B cell (primary cell): ENCODE measurements at regions not wholly inside any gene's neighbourhood (a gene's known extent, or its start where the extent isn't known, plus 50 kb on each side); places are given as distances from the start of the nearest gene placed in this dataset.
"Not testable (repeated sequence)": the region's sequence is repeated elsewhere in the genome, so short reads cannot be mapped to it uniquely, and the experiment has no call there.

Experiments used
- ATAC-seq: fragments of 200-7000 bp; cut with Tn5 transposase; one replicate; pipeline ENCODE4 v1.10.0; 2021; ENCODE audit warnings: low read depth, mild to moderate bottlenecking, moderate number of reproducible peaks, moderate library complexity
- CTCF ChIA-PET: fragments of 350-600 bp; sonication (Branson Sonifier 250); formaldehyde crosslinking; loops from one replicate; lab custom pipeline; 2021; ENCODE audit warnings: antibody characterized with exemption, inconsistent platforms; lab: Charles Lee
- POLR2A ChIA-PET: fragments of 350-600 bp; sonication (Branson Sonifier 250); formaldehyde crosslinking; loops from one replicate; lab custom pipeline; 2021; ENCODE audit warnings: antibody characterized with exemption; lab: Charles Lee
- DNase-seq: peaks from one replicate; pipeline ENCODE4 v3.0.0; 2013
- H2AFZ ChIP-seq: 2 replicates; pipeline ENCODE4 v1.6.1; 2012; ENCODE audit warnings: mild to moderate bottlenecking, low read depth, low read length; ENCODE audit not compliant: insufficient read depth, poor library complexity, severe bottlenecking
- H3K27ac ChIP-seq, 2 donors: 1 replicate in 1 of 2; 2 replicates in 1 of 2; pipeline ENCODE4 v1.5.1; 2012 to 2013; ENCODE audit warnings: low read length in 2 of 2, mild to moderate bottlenecking in 2 of 2, moderate library complexity in 1 of 2
- H3K27me3 ChIP-seq, 4 experiments: fragments of 200-600 bp in 1 of 4; sonication (generic) in 1 of 4; replicated peaks in 1 of 4; 1 replicate in 2 of 4; 2 replicates in 2 of 4; pipeline versions ENCODE4 v1.6.1 to v1.7.0; 2013 to 2016; ENCODE audit warnings: low read length in 3 of 4, mild to moderate bottlenecking in 2 of 4, mixed read lengths in 1 of 4, moderate library complexity in 1 of 4; ENCODE audit not compliant: insufficient read depth in 4 of 4, control insufficient read depth in 3 of 4; ENCODE audit errors: control extremely low read depth in 1 of 4
- H3K36me3 ChIP-seq, 2 experiments: replicated peaks in 1 of 2; 1 replicate in 1 of 2; 2 replicates in 1 of 2; pipeline versions ENCODE4 v1.6.1 to v1.7.1; 2013; ENCODE audit warnings: low read length in 1 of 2; ENCODE audit not compliant: insufficient read depth in 2 of 2, control insufficient read depth in 1 of 2; ENCODE audit errors: control extremely low read depth in 1 of 2, extremely low read depth in 1 of 2
- H3K4me1 ChIP-seq, 2 donors: fragments of 200-600 bp in 1 of 2; sonication (generic) in 1 of 2; 1 replicate in 1 of 2; 2 replicates in 1 of 2; pipeline versions ENCODE4 v1.5.1 to v1.6.1; 2013 to 2017; ENCODE audit warnings: low read length in 2 of 2; ENCODE audit not compliant: control insufficient read depth in 2 of 2, insufficient read depth in 2 of 2
- H3K4me2 ChIP-seq: replicated peaks from 2 replicates; pipeline ENCODE3; 2012; ENCODE audit warnings: mild to moderate bottlenecking, low read depth, low read length; ENCODE audit not compliant: poor library complexity, severe bottlenecking
- H3K4me3 ChIP-seq, 5 experiments: fragments of 200-600 bp in 1 of 5; sonication (generic) in 1 of 5; 1 replicate in 3 of 5; 2 replicates in 2 of 5; pipeline versions ENCODE4 v1.5.1 to v1.7.0; 2011 to 2016; ENCODE audit warnings: low read length in 4 of 5, mild to moderate bottlenecking in 4 of 5, low read depth in 2 of 5, control low read depth in 1 of 5, moderate library complexity in 1 of 5; ENCODE audit not compliant: insufficient read depth in 1 of 5; ENCODE audit errors: control extremely low read depth in 1 of 5, extremely low read depth in 1 of 5
- H3K79me2 ChIP-seq: fragments of 200-600 bp; sonication (generic); one replicate; pipeline ENCODE4 v1.6.0; 2016; ENCODE audit warnings: low read length; ENCODE audit not compliant: control insufficient read depth, insufficient read depth
- H3K9ac ChIP-seq: fragments of 200-600 bp; sonication (generic); 2 replicates; pipeline ENCODE4 v1.6.1; 2017; ENCODE audit warnings: mild to moderate bottlenecking, low read length, moderate library complexity
- H3K9me3 ChIP-seq, 3 donors: one replicate each; pipeline versions ENCODE4 v1.6.1 to v1.7.1; 2013; ENCODE audit warnings: low read length in 2 of 3; ENCODE audit not compliant: control insufficient read depth in 2 of 3, insufficient read depth in 1 of 3; ENCODE audit errors: control extremely low read depth in 1 of 3
- H4K20me1 ChIP-seq: 2 replicates; pipeline ENCODE4 v1.6.0; 2012; ENCODE audit warnings: mild to moderate bottlenecking, low read length; ENCODE audit not compliant: insufficient read depth, control insufficient read depth, poor library complexity, severe bottlenecking
- H3K27ac Mint-ChIP-seq: one replicate; pipeline ENCODE4 v1.8.0; 2021; ENCODE audit warnings: mixed read lengths
- H3K27me3 Mint-ChIP-seq: one replicate; pipeline ENCODE4 v1.8.0; 2021; ENCODE audit warnings: mixed read lengths
- H3K4me1 Mint-ChIP-seq: one replicate; pipeline ENCODE4 v1.8.0; 2021; ENCODE audit warnings: mixed read lengths
- H3K4me3 Mint-ChIP-seq: one replicate; pipeline ENCODE4 v1.8.0; 2021; ENCODE audit warnings: mixed read lengths
- H3K9me3 Mint-ChIP-seq: one replicate; pipeline ENCODE4 v1.8.0; 2022; ENCODE audit warnings: mixed read lengths; ENCODE audit not compliant: insufficient read depth
- EZH2 ChIP-seq: IDR thresholded peaks from 2 replicates; pipeline ENCODE4 v1.6.1; 2012; ENCODE audit warnings: borderline replicate concordance, low read depth, mild to moderate bottlenecking, moderate library complexity, low read length; ENCODE audit not compliant: insufficient read depth, poor library complexity, severe bottlenecking
- WGBS: methylation state at CpG from one replicate; pipeline ENCODE4 v1.1.5; 2013; ENCODE audit warnings: missing lambda C conversion rate; ENCODE audit not compliant: insufficient coverage; 5-methylcytosine and 5-hydroxymethylcytosine counted together
- intact Hi-C: fragments of 100-400 bp; cut with micrococcal nuclease; formaldehyde crosslinking; loops from one replicate; pipeline ENCODE4 v1.10.0; 2022
- TF ChIP-seq, protein P1 (sequence below): fragments of 200-600 bp; IDR thresholded peaks from one replicate; pipeline ENCODE4 v1.8.0; 2022; ENCODE audit warnings: antibody characterized with exemption, mild to moderate bottlenecking

- Histone ChIP-seq H3K36me3 (no peaks in the 10 kb centered on the region), H3K4me1 (no peaks in the 10 kb centered on the region), H3K27me3 (peaks cover 0 to 2% (median 0%) of the 10 kb centered on the region in 4 experiments), H3K9me3 (peaks cover 0 to 8% (median 0%) of the 10 kb centered on the region in 3 donors), H3K4me3 (no peak overlapping the region), H3K79me2 (no peaks in the 10 kb centered on the region), H3K4me2 (no peak overlapping the region), H2AFZ (no peak overlapping the region), H3K9ac (no peak overlapping the region), H4K20me1 (no peaks in the 10 kb centered on the region), H3K27ac (no peak overlapping the region)
- DNase-seq (no peak), ATAC-seq (no peak)
- CTCF ChIA-PET: no interaction called here
- intact Hi-C loops: no loop called here
- Mint-ChIP-seq H3K27me3 (peaks cover 5% of the 10 kb centered on the region), H3K4me3 (no peak overlapping the region), H3K27ac (no peak overlapping the region), H3K9me3 (peaks cover 6% of the 10 kb centered on the region), H3K4me1 (no peaks in the 10 kb centered on the region)
- TF ChIP-seq EZH2: no peak
- TF ChIP-seq, protein P1, sequence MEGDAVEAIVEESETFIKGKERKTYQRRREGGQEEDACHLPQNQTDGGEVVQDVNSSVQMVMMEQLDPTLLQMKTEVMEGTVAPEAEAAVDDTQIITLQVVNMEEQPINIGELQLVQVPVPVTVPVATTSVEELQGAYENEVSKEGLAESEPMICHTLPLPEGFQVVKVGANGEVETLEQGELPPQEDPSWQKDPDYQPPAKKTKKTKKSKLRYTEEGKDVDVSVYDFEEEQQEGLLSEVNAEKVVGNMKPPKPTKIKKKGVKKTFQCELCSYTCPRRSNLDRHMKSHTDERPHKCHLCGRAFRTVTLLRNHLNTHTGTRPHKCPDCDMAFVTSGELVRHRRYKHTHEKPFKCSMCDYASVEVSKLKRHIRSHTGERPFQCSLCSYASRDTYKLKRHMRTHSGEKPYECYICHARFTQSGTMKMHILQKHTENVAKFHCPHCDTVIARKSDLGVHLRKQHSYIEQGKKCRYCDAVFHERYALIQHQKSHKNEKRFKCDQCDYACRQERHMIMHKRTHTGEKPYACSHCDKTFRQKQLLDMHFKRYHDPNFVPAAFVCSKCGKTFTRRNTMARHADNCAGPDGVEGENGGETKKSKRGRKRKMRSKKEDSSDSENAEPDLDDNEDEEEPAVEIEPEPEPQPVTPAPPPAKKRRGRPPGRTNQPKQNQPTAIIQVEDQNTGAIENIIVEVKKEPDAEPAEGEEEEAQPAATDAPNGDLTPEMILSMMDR: no peak
- POLR2A ChIA-PET: no interaction called here
- 100% methylated on average over 1 of the region's 2 CpGs for WGBS
Measured at GRCh38 chr10:43994539-43994938, 345.9 kb upstream of the ZNF32 start.

DNA sequence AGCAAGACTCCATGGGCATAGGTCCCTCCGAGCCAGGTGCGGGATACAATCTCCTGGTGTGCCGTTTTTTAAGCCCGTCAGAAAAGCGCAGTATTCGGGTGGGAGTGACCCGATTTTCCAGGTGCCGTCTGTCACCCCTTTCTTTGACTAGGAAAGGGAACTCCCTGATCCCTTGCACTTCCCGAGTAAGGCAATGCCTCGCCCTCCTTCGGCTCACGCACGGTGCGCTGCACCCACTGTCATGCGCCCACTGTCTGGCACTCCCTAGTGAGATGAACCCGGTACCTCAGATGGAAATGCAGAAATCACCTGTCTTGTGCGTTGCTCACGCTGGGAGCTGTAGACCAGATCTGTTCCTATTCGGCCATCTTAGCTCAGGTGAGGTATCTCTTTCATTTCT is 344.1 kb upstream of the ZNF32 start:
- H4K20me1 ChIP-seq, H3K36me3 ChIP-seq, H3K4me1 Mint-ChIP-seq, H3K9me3 ChIP-seq, H3K4me3 ChIP-seq, DNase-seq, H3K27ac Mint-ChIP-seq, POLR2A ChIA-PET, CTCF ChIA-PET, H3K4me1 ChIP-seq, H2AFZ ChIP-seq, ATAC-seq, H3K9ac ChIP-seq, H3K27me3 ChIP-seq, H3K4me3 Mint-ChIP-seq, intact Hi-C loops, H3K9me3 Mint-ChIP-seq, H3K27ac ChIP-seq, H3K27me3 Mint-ChIP-seq, H3K79me2 ChIP-seq, H3K4me2 ChIP-seq: not testable (repeated sequence)
- WGBS: 97% methylated on average over 14 of the region's 19 CpGs
